Stimulated activated CD4-positive, alpha-beta T cell treated with anti-CD3 and anti-CD28 coated beads, Interleukin-15, amount 100 ng/mL, for 1 hour (primary cell): ENCODE measurements at regions not wholly inside any gene's neighbourhood (a gene's known extent, or its start where the extent isn't known, plus 50 kb on each side); places are given as distances from the start of the nearest gene placed in this dataset.
"Not testable (repeated sequence)": the region's sequence is repeated elsewhere in the genome, so short reads cannot be mapped to it uniquely, and the experiment has no call there.

ENCODE experiments used
- DNase-seq, 2 donors: peaks; one replicate each; pipeline ENCODE4 v3.0.0-alpha.2; 2020; ENCODE audit warnings: low read depth in 1 of 2, low spot score in 1 of 2

GRCh38 chr6:112401083-112401482 lies 54.0 kb downstream of the RFPL4B start:
- DNase-seq: no peak

GRCh38 chr6:112407101-112407590 lies 60.0 kb downstream of the RFPL4B start:
- no peak for DNase-seq

GRCh38 chr6:112408522-112408921 lies 61.4 kb downstream of the RFPL4B start:
- DNase-seq: no peak

GRCh38 chr6:112409311-112409710 lies 62.2 kb downstream of the RFPL4B start:
- no peak for DNase-seq

GRCh38 chr6:112413780-112414179 lies 66.7 kb downstream of the RFPL4B start:
- DNase-seq: no peak

GRCh38 chr6:112415366-112415765 lies 68.2 kb downstream of the RFPL4B start:
- DNase-seq: no peak

GRCh38 chr6:112416866-112417265 lies 69.7 kb downstream of the RFPL4B start:
- no peak for DNase-seq

- not testable (repeated sequence) for DNase-seq
These were observed 79.9 kb downstream of the RFPL4B start for GRCh38 chr6:112427011-112427410.

- no peak for DNase-seq
These were observed 80.4 kb downstream of the RFPL4B start for GRCh38 chr6:112427499-112427898.

GRCh38 chr6:112428477-112428876 lies 81.3 kb downstream of the RFPL4B start:
- DNase-seq: no peak

- DNase-seq: no peak
These were observed 82.1 kb downstream of the RFPL4B start for GRCh38 chr6:112429226-112429625.

GRCh38 chr6:112431803-112432202 lies 84.7 kb downstream of the RFPL4B start:
- no peak for DNase-seq

- DNase-seq: no peak
These were observed 85.7 kb downstream of the RFPL4B start for GRCh38 chr6:112432853-112433252.

- no peak for DNase-seq
These were observed 86.3 kb downstream of the RFPL4B start for GRCh38 chr6:112433457-112433856.

- DNase-seq: no peak
These were observed 87.8 kb downstream of the RFPL4B start for GRCh38 chr6:112434896-112435435.

GRCh38 chr6:112437058-112437457 lies 89.9 kb downstream of the RFPL4B start:
- DNase-seq: no peak

- no peak for DNase-seq
These were observed 91.9 kb downstream of the RFPL4B start for GRCh38 chr6:112439010-112439409.

- DNase-seq: no peak
These were observed 92.3 kb downstream of the RFPL4B start for GRCh38 chr6:112439432-112439831.

- no peak for DNase-seq
These were observed 94.5 kb downstream of the RFPL4B start for GRCh38 chr6:112441607-112442006.

GRCh38 chr6:112443179-112444065 lies 96.3 kb downstream of the RFPL4B start:
- no peak for DNase-seq

- DNase-seq: not testable (repeated sequence)
These were observed 101.7 kb downstream of the RFPL4B start for GRCh38 chr6:112448786-112449185.

- DNase-seq: no peak
These were observed 103.5 kb downstream of the RFPL4B start for GRCh38 chr6:112450663-112451062.

- no peak for DNase-seq
These were observed 110.8 kb downstream of the RFPL4B start for GRCh38 chr6:112457886-112458285.
